ENCODE measurements at regions not wholly inside any gene's neighbourhood (a gene's known extent, or its start where the extent isn't known, plus 50 kb on each side); places are given as distances from the start of the nearest gene placed in this dataset.

DNA sequence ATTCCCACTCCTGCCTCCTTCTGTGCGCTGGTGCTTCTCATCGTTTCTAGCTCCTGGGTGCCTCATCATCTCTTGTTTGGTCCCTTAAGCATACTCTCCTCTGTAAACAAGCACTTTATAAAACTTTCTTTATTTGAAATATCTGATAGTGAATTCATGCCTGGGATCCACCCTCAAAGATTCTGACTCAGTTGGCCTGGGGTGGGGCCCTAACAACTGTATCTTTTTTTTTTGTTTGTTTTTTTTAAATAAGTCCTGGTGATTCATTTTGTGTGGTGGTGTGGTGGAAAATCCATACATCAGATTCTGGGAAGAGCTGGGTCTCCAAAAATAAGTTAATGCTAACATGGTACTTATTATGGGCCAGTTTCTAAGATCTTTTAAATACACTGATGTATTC, 678.3 kb downstream of the TOX3 start:
- TF ChIP-seq EZH2 (IDR thresholded peaks at IDR 0.05), result no peak
- TF ChIP-seq, protein P1, sequence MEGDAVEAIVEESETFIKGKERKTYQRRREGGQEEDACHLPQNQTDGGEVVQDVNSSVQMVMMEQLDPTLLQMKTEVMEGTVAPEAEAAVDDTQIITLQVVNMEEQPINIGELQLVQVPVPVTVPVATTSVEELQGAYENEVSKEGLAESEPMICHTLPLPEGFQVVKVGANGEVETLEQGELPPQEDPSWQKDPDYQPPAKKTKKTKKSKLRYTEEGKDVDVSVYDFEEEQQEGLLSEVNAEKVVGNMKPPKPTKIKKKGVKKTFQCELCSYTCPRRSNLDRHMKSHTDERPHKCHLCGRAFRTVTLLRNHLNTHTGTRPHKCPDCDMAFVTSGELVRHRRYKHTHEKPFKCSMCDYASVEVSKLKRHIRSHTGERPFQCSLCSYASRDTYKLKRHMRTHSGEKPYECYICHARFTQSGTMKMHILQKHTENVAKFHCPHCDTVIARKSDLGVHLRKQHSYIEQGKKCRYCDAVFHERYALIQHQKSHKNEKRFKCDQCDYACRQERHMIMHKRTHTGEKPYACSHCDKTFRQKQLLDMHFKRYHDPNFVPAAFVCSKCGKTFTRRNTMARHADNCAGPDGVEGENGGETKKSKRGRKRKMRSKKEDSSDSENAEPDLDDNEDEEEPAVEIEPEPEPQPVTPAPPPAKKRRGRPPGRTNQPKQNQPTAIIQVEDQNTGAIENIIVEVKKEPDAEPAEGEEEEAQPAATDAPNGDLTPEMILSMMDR (IDR thresholded peaks at IDR 0.05 in 2 of 3, conservative IDR thresholded peaks at IDR 0.05 in 1 of 3; ENCODE audit: borderline replicate concordance in 1 of 3, insufficient read depth in 1 of 3, low read depth in 2 of 3, low read length in 2 of 3), result no peak
- TF ChIP-seq CBX3 (IDR thresholded peaks at IDR 0.05; ENCODE audit: low read depth), result no peak
- TF ChIP-seq POLR2A (IDR thresholded peaks at IDR 0.05; ENCODE audit: borderline replicate concordance, extremely low read depth, insufficient read depth, insufficient read length), result no peak
- no peak for TF ChIP-seq POLR2AphosphoS5 (IDR thresholded peaks at IDR 0.05; ENCODE audit: low read depth, low read length)
- TF ChIP-seq, protein P2, sequence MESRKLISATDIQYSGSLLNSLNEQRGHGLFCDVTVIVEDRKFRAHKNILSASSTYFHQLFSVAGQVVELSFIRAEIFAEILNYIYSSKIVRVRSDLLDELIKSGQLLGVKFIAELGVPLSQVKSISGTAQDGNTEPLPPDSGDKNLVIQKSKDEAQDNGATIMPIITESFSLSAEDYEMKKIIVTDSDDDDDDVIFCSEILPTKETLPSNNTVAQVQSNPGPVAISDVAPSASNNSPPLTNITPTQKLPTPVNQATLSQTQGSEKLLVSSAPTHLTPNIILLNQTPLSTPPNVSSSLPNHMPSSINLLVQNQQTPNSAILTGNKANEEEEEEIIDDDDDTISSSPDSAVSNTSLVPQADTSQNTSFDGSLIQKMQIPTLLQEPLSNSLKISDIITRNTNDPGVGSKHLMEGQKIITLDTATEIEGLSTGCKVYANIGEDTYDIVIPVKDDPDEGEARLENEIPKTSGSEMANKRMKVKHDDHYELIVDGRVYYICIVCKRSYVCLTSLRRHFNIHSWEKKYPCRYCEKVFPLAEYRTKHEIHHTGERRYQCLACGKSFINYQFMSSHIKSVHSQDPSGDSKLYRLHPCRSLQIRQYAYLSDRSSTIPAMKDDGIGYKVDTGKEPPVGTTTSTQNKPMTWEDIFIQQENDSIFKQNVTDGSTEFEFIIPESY (IDR thresholded peaks at IDR 0.05; ENCODE audit: extremely low read depth, insufficient replicate concordance, low read length), result no peak
- no peak for TF ChIP-seq FOSL1 (IDR thresholded peaks at IDR 0.05; ENCODE audit: low read depth)
- TF ChIP-seq RAD21 (IDR thresholded peaks at IDR 0.05; ENCODE audit: low read depth), result no peak
- no peak for TF ChIP-seq JUND (IDR thresholded peaks at IDR 0.05)
- TF ChIP-seq, protein P3, sequence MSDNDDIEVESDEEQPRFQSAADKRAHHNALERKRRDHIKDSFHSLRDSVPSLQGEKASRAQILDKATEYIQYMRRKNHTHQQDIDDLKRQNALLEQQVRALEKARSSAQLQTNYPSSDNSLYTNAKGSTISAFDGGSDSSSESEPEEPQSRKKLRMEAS (IDR thresholded peaks at IDR 0.05), result no peak
